ENCODE measurements at regions not wholly inside any gene's neighbourhood (a gene's known extent, or its start where the extent isn't known, plus 50 kb on each side); places are given as distances from the start of the nearest gene placed in this dataset.

DNA sequence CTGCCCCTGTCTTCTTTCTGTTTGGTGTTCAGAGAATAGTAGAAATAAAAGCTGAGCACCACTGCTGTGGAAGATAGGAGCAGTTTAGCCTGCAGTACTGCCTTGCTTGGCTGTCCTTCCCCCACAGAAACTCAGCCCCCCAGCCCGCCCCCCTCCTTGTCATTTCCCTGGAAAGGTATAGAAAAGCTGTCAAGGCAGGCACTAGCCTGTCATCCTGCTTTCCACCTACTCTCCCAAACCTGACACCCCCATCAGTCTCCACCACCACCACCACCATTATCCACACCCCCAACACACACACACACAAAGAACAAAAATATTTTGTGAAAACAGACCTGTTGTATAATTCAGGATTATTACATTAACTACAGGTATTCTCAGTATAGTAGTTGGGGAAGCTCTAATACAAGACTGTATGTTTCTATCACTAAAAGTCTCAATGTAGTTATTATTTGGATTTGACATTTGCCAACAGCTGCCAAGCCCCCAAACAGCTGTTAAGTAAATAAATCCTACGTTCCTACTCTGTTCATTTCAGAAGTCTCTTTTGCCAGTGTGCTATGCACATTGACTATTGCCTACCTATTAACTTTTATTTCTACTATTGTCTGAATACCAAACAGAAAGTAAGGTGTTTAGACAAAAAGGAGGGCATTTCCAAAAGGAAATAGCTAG lies 128.8 kb downstream of the CYB561 start (continued):
- TF ChIP-seq, protein P1, sequence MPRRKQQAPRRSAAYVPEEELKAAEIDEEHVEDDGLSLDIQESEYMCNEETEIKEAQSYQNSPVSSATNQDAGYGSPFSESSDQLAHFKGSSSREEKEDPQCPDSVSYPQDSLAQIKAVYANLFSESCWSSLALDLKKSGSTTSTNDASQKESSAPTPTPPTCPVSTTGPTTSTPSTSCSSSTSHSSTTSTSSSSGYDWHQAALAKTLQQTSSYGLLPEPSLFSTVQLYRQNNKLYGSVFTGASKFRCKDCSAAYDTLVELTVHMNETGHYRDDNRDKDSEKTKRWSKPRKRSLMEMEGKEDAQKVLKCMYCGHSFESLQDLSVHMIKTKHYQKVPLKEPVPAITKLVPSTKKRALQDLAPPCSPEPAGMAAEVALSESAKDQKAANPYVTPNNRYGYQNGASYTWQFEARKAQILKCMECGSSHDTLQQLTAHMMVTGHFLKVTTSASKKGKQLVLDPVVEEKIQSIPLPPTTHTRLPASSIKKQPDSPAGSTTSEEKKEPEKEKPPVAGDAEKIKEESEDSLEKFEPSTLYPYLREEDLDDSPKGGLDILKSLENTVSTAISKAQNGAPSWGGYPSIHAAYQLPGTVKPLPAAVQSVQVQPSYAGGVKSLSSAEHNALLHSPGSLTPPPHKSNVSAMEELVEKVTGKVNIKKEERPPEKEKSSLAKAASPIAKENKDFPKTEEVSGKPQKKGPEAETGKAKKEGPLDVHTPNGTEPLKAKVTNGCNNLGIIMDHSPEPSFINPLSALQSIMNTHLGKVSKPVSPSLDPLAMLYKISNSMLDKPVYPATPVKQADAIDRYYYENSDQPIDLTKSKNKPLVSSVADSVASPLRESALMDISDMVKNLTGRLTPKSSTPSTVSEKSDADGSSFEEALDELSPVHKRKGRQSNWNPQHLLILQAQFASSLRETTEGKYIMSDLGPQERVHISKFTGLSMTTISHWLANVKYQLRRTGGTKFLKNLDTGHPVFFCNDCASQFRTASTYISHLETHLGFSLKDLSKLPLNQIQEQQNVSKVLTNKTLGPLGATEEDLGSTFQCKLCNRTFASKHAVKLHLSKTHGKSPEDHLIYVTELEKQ (CRISPR knock-in tag; IDR thresholded peaks at IDR 0.05), result no peak
- TF ChIP-seq, protein P2, sequence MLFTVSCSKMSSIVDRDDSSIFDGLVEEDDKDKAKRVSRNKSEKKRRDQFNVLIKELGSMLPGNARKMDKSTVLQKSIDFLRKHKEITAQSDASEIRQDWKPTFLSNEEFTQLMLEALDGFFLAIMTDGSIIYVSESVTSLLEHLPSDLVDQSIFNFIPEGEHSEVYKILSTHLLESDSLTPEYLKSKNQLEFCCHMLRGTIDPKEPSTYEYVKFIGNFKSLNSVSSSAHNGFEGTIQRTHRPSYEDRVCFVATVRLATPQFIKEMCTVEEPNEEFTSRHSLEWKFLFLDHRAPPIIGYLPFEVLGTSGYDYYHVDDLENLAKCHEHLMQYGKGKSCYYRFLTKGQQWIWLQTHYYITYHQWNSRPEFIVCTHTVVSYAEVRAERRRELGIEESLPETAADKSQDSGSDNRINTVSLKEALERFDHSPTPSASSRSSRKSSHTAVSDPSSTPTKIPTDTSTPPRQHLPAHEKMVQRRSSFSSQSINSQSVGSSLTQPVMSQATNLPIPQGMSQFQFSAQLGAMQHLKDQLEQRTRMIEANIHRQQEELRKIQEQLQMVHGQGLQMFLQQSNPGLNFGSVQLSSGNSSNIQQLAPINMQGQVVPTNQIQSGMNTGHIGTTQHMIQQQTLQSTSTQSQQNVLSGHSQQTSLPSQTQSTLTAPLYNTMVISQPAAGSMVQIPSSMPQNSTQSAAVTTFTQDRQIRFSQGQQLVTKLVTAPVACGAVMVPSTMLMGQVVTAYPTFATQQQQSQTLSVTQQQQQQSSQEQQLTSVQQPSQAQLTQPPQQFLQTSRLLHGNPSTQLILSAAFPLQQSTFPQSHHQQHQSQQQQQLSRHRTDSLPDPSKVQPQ (CRISPR knock-in tag; IDR thresholded peaks at IDR 0.05; ENCODE audit: borderline replicate concordance), result no peak
- TF ChIP-seq RBM34 (IDR thresholded peaks at IDR 0.05; ENCODE audit: borderline replicate concordance, insufficient read depth, low read length) (no peak), GTF2F1 (IDR thresholded peaks at IDR 0.05; ENCODE audit: low read depth, low read length) (no peak), TCF15 (CRISPR knock-in tag; IDR thresholded peaks at IDR 0.05) (no peak), ZNF217 (CRISPR knock-in tag; IDR thresholded peaks at IDR 0.05) (no peak), POLR2A (conservative IDR thresholded peaks at IDR 0.05) (no peak), CC2D1A (IDR thresholded peaks at IDR 0.05) (no peak), ZNF212 (CRISPR knock-in tag; IDR thresholded peaks at IDR 0.05) (no peak)
- TF ChIP-seq, protein P3, sequence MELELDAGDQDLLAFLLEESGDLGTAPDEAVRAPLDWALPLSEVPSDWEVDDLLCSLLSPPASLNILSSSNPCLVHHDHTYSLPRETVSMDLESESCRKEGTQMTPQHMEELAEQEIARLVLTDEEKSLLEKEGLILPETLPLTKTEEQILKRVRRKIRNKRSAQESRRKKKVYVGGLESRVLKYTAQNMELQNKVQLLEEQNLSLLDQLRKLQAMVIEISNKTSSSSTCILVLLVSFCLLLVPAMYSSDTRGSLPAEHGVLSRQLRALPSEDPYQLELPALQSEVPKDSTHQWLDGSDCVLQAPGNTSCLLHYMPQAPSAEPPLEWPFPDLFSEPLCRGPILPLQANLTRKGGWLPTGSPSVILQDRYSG (tag; conservative IDR thresholded peaks at IDR 0.05; ENCODE audit: low read depth), result no peak
